ENCODE measurements at regions not wholly inside any gene's neighbourhood (a gene's known extent, or its start where the extent isn't known, plus 50 kb on each side); places are given as distances from the start of the nearest gene placed in this dataset.

- no peak overlapping the region for H3K4me2 ChIP-seq (ENCODE audit: low read depth, low read length)
- H3K27ac ChIP-seq (ENCODE audit: low read length), result no peak overlapping the region
- no peak overlapping the region for H3K4me3 ChIP-seq (ENCODE audit: low read length)
- DNase-seq, result no peak
- H3K27me3 ChIP-seq (replicated peaks; ENCODE audit: insufficient read depth, low read length), result no peaks in the 10 kb centered on the region
- no peaks in the 10 kb centered on the region for H4K20me1 ChIP-seq (ENCODE audit: insufficient read depth, low read length)
- no peaks in the 10 kb centered on the region for H3K4me1 ChIP-seq (ENCODE audit: low read length)
- no peaks in the 10 kb centered on the region for H3K9me3 ChIP-seq (replicated peaks; ENCODE audit: insufficient read depth, low read length)
- no peaks in the 10 kb centered on the region for H3K36me3 ChIP-seq (replicated peaks; ENCODE audit: insufficient read depth, low read length)
- H2AFZ ChIP-seq (ENCODE audit: low read length), result no peak overlapping the region
- no peak overlapping the region for H3K9ac ChIP-seq (ENCODE audit: low read length)
- no peaks in the 10 kb centered on the region for H3K79me2 ChIP-seq (ENCODE audit: low read length)
- H3K9me2 ChIP-seq (replicated peaks; ENCODE audit: insufficient read depth, low read length), result no peaks in the 10 kb centered on the region
- TF ChIP-seq EZH2phosphoT487 (IDR thresholded peaks at IDR 0.05; ENCODE audit: low read length) (no peak), EZH2 (optimal IDR thresholded peaks at IDR 0.05; ENCODE audit: low read depth, low read length) (no peak), CTCF (IDR thresholded peaks at IDR 0.05; ENCODE audit: low read length) (no peak)
- H3F3A ChIP-seq (ENCODE audit: insufficient read depth, low read length), result no peaks in the 10 kb centered on the region
Observed at GRCh38 chr6:947235-947934, 254.4 kb upstream of the EXOC2 start.

- DNase-seq, result no peak
- no peaks in the 10 kb centered on the region for H3K79me2 ChIP-seq (ENCODE audit: low read length)
- no peaks in the 10 kb centered on the region for H3K27me3 ChIP-seq (replicated peaks; ENCODE audit: insufficient read depth, low read length)
- no peaks in the 10 kb centered on the region for H3K4me1 ChIP-seq (ENCODE audit: low read length)
- H3K36me3 ChIP-seq (replicated peaks; ENCODE audit: insufficient read depth, low read length), result no peaks in the 10 kb centered on the region
- no peak overlapping the region for H3K9ac ChIP-seq (ENCODE audit: low read length)
- TF ChIP-seq EZH2 (optimal IDR thresholded peaks at IDR 0.05; ENCODE audit: low read depth, low read length) (no peak), EZH2phosphoT487 (IDR thresholded peaks at IDR 0.05; ENCODE audit: low read length) (no peak), CTCF (IDR thresholded peaks at IDR 0.05; ENCODE audit: low read length) (no peak)
- H3K9me2 ChIP-seq (replicated peaks; ENCODE audit: insufficient read depth, low read length), result no peaks in the 10 kb centered on the region
- H3K4me2 ChIP-seq (ENCODE audit: low read depth, low read length), result no peak overlapping the region
- H4K20me1 ChIP-seq (ENCODE audit: insufficient read depth, low read length), result no peaks in the 10 kb centered on the region
- H3K9me3 ChIP-seq (replicated peaks; ENCODE audit: insufficient read depth, low read length), result no peaks in the 10 kb centered on the region
- no peaks in the 10 kb centered on the region for H3F3A ChIP-seq (ENCODE audit: insufficient read depth, low read length)
- no peak overlapping the region for H3K27ac ChIP-seq (ENCODE audit: low read length)
- no peak overlapping the region for H2AFZ ChIP-seq (ENCODE audit: low read length)
- H3K4me3 ChIP-seq (ENCODE audit: low read length), result no peak overlapping the region
Observed at GRCh38 chr6:946546-946945, 253.6 kb upstream of the EXOC2 start.

GRCh38 chr6:939526-940252 is 246.8 kb upstream of the EXOC2 start:
- TF ChIP-seq EZH2phosphoT487 (IDR thresholded peaks at IDR 0.05; ENCODE audit: low read length) (no peak), EZH2 (optimal IDR thresholded peaks at IDR 0.05; ENCODE audit: low read depth, low read length) (no peak), CTCF (IDR thresholded peaks at IDR 0.05; ENCODE audit: low read length) (no peak)
- Histone ChIP-seq H3K27me3 (replicated peaks; ENCODE audit: insufficient read depth, low read length) (peaks cover 6% of the 10 kb centered on the region; the same call in 1 of the 2 replicates), H3K27ac (ENCODE audit: low read length) (no peak overlapping the region), H3K4me3 (ENCODE audit: low read length) (no peak overlapping the region), H3K36me3 (replicated peaks; ENCODE audit: insufficient read depth, low read length) (no peaks in the 10 kb centered on the region), H3K4me1 (ENCODE audit: low read length) (peaks cover 8% of the 10 kb centered on the region), H3K79me2 (ENCODE audit: low read length) (no peaks in the 10 kb centered on the region), H3F3A (ENCODE audit: insufficient read depth, low read length) (0 out of 2 replicates have a peak, but pooled peaks cover 3% of the 10 kb centered on the region), H4K20me1 (ENCODE audit: insufficient read depth, low read length) (no peaks in the 10 kb centered on the region), H3K4me2 (ENCODE audit: low read depth, low read length) (no peak overlapping the region), H2AFZ (ENCODE audit: low read length) (no peak overlapping the region), H3K9me3 (replicated peaks; ENCODE audit: insufficient read depth, low read length) (no peaks in the 10 kb centered on the region), H3K9ac (ENCODE audit: low read length) (no peak overlapping the region), H3K9me2 (replicated peaks; ENCODE audit: insufficient read depth, low read length) (no peaks in the 10 kb centered on the region)
- no peak for DNase-seq

Data from MM.1S (cell line).